Osteocyte (in vitro differentiated cells): ENCODE measurements at regions not wholly inside any gene's neighbourhood (a gene's known extent, or its start where the extent isn't known, plus 50 kb on each side); places are given as distances from the start of the nearest gene placed in this dataset.
A peak's percentile ranks its signal among the peaks of the same experiment; 100 is the strongest.

Experiments
- DNase-seq: peaks from one replicate; pipeline ENCODE4 v3.0.0; 2021; ENCODE audit warnings: mixed read lengths; ENCODE audit not compliant: unreplicated experiment; ENCODE audit errors: extremely low spot score
- H3K27ac Mint-ChIP-seq: one replicate; pipeline ENCODE4 v1.8.0; 2021; ENCODE audit warnings: mild to moderate bottlenecking, mixed read lengths; ENCODE audit not compliant: unreplicated experiment
- H3K27me3 Mint-ChIP-seq: one replicate; pipeline ENCODE4 v1.8.0; 2021; ENCODE audit warnings: mixed read lengths; ENCODE audit not compliant: unreplicated experiment
- H3K36me3 Mint-ChIP-seq: one replicate; pipeline ENCODE4 v1.8.0; 2021; ENCODE audit warnings: mixed read lengths; ENCODE audit not compliant: unreplicated experiment
- H3K4me1 Mint-ChIP-seq: one replicate; pipeline ENCODE4 v1.8.0; 2021; ENCODE audit warnings: mixed read lengths; ENCODE audit not compliant: unreplicated experiment
- H3K4me3 Mint-ChIP-seq: one replicate; pipeline ENCODE4 v1.8.0; 2021; ENCODE audit warnings: mild to moderate bottlenecking, moderate library complexity, mixed read lengths; ENCODE audit not compliant: unreplicated experiment
- H3K9me3 Mint-ChIP-seq: one replicate; pipeline ENCODE4 v1.8.0; 2021; ENCODE audit warnings: mixed read lengths; ENCODE audit not compliant: unreplicated experiment
- TF ChIP-seq, protein P1 (sequence below): fragments of 200-600 bp; sonication (generic); IDR thresholded peaks from 2 replicates; pipeline ENCODE4 v1.5.0; 2021; ENCODE audit warnings: antibody characterized with exemption, mild to moderate bottlenecking, moderate library complexity

DNA sequence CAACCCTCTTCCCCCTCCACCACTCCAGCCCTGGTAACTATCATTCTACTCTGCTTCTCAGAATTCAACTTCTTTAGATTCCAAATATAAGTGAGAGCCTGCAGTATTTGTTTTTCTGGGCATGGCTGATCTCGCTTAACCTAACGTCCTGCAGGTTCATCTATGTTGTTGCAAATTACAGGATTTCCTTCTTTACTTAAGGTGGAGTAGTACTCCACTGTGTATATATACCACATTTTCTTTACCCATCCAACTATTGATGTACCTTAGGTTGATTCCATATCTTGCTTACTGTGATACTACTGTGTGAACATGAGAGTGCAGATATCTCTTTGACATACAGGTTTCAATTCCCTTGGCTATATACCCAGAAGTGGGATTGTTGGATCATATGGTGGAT, 106.3 kb upstream of the ZNF366 start:
- Mint-ChIP-seq H3K9me3 (peaks cover 8% of the 10 kb centered on the region), H3K36me3 (peaks cover 1% of the 10 kb centered on the region), H3K27ac (no peak overlapping the region), H3K27me3 (no peaks in the 10 kb centered on the region), H3K4me1 (peaks cover 32% of the 10 kb centered on the region), H3K4me3 (no peak overlapping the region)
- TF ChIP-seq, protein P1, sequence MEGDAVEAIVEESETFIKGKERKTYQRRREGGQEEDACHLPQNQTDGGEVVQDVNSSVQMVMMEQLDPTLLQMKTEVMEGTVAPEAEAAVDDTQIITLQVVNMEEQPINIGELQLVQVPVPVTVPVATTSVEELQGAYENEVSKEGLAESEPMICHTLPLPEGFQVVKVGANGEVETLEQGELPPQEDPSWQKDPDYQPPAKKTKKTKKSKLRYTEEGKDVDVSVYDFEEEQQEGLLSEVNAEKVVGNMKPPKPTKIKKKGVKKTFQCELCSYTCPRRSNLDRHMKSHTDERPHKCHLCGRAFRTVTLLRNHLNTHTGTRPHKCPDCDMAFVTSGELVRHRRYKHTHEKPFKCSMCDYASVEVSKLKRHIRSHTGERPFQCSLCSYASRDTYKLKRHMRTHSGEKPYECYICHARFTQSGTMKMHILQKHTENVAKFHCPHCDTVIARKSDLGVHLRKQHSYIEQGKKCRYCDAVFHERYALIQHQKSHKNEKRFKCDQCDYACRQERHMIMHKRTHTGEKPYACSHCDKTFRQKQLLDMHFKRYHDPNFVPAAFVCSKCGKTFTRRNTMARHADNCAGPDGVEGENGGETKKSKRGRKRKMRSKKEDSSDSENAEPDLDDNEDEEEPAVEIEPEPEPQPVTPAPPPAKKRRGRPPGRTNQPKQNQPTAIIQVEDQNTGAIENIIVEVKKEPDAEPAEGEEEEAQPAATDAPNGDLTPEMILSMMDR, result no peak
- no peak for DNase-seq

DNA sequence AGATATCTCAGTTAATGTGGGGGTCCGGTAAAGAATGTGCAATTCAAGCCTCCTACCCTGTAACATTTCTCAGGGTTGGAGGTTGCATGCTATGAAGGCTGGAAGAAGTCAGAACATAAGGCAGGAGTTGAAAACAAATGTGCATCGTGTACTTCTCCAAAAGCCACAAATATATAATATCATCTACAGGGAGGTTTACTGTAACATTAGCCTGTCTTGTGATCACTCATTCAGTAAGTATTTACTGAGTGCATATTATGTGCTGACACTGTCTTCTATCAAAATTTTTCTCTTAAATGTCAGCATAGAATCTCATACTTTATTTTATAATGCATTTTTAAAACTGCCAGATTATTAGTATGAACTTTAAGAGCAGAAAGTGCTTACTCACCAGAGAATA, 105.6 kb upstream of the ZNF366 start:
- TF ChIP-seq, protein P1, result no peak
- no peaks in the 10 kb centered on the region for H3K27me3 Mint-ChIP-seq
- no peak for DNase-seq
- H3K4me1 Mint-ChIP-seq, result peaks cover 38% of the 10 kb centered on the region
- no peak overlapping the region for H3K4me3 Mint-ChIP-seq
- H3K27ac Mint-ChIP-seq, result no peak overlapping the region
- H3K36me3 Mint-ChIP-seq, result peaks cover 1% of the 10 kb centered on the region
- H3K9me3 Mint-ChIP-seq, result peaks cover 8% of the 10 kb centered on the region

DNA sequence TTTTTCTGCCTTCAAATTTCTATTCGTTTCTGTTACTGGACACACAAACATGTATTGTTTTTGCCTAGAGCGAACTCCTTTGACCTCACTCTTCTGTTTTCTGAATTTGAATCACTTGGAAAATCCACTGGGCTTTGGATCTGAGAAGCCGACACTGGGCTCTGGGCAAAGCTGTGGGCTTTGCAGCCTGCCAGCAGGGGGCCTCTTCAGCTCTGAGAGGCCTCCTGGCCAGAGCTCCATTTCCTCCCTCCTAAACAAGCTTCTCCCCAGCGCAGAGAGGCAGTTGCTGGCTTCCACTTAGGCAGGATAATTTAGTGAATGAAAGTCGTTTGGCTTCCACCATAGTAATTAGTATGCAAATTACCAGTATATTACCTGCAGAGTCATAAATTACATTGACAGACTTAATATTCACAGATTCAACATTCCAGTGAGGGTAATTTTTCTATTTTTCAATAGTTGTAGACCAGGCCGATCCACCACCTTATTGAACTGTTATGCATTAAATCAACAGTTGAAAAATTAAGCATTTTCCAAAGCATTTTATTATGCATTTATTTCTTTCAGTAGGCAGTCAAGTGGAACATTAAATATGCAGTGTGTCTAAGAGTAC, 104.0 kb upstream of the ZNF366 start:
- peaks cover 1% of the 10 kb centered on the region for H3K9me3 Mint-ChIP-seq
- TF ChIP-seq, protein P1, result peak; percentile 93

DNA sequence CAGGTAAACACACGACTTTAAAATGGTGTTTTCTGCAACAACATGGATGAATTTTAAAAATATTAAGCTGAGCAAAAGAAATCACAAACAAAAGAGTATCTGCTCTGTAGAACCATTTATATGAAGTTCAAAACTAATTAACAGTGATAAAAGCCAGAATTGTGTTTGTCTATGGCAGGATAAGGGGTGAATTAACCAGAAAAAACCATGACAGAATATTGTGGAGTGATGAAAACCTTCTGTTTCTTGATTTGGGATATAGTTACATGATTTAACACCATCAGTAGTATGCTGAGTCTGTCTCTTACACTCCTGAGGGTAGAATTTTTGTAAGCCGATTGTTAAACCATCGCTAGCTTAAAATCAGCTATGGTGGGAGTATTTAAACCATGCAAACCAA, 101.7 kb upstream of the ZNF366 start:
- no peaks in the 10 kb centered on the region for H3K27me3 Mint-ChIP-seq

More for the DNA sequence above, 104.0 kb upstream of the ZNF366 start:
- peak; percentile 88 for DNase-seq
- H3K4me3 Mint-ChIP-seq, result peak overlapping the region; percentile 56
- H3K27me3 Mint-ChIP-seq, result no peaks in the 10 kb centered on the region
- H3K36me3 Mint-ChIP-seq, result peaks cover 1% of the 10 kb centered on the region
- peaks cover 35% of the 10 kb centered on the region for H3K4me1 Mint-ChIP-seq
- H3K27ac Mint-ChIP-seq, result peak overlapping the region; percentile 70

DNA sequence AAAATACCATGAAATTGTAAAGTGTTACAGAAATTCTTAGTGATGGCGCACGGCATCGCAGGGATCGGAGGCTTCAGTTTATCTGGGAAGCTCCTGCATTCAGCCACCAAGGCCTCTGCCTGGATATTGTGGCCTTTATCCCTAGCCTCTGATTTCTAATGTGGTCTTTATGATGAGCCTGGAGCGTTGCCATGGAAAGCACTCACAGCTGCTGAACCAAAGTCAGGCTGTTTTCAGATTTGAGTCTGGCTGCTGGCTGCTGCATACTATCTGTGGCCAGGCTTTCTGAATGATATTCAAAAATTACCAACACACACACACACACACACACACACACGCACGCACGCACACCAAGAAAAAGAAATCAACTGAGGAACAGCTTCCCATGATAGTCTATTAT, 101.1 kb upstream of the ZNF366 start:
- H3K4me3 Mint-ChIP-seq, result no peak overlapping the region
- TF ChIP-seq, protein P1, result no peak
- no peaks in the 10 kb centered on the region for H3K36me3 Mint-ChIP-seq
- H3K9me3 Mint-ChIP-seq, result no peaks in the 10 kb centered on the region
- no peak for DNase-seq
- H3K4me1 Mint-ChIP-seq, result peaks cover 33% of the 10 kb centered on the region
- H3K27me3 Mint-ChIP-seq, result no peaks in the 10 kb centered on the region
- H3K27ac Mint-ChIP-seq, result peak overlapping the region; percentile 20

More for the DNA sequence above, 101.7 kb upstream of the ZNF366 start:
- Mint-ChIP-seq H3K4me1 (peaks cover 35% of the 10 kb centered on the region), H3K27ac (no peak overlapping the region), H3K36me3 (no peaks in the 10 kb centered on the region), H3K9me3 (no peaks in the 10 kb centered on the region), H3K4me3 (no peak overlapping the region)
- TF ChIP-seq, protein P1, result no peak
- DNase-seq, result no peak
